HL-60 (cell line): ENCODE measurements at regions not wholly inside any gene's neighbourhood (a gene's known extent, or its start where the extent isn't known, plus 50 kb on each side); places are given as distances from the start of the nearest gene placed in this dataset.

Experiments used
- DNase-seq, 2 experiments: peaks; one replicate each; pipeline ENCODE4 v3.0.0-alpha.2; 2010 to 2020; ENCODE audit warnings: low read depth in 1 of 2, low spot score in 1 of 2
- H3K27ac ChIP-seq: fragments of 250-450 bp; sonication (Bioruptor Pico); replicated peaks from 2 replicates; pipeline ENCODE4 v1.5.1; 2020; ENCODE audit warnings: mild to moderate bottlenecking, moderate library complexity
- H3K27me3 ChIP-seq: fragments of 250-450 bp; sonication (Bioruptor Pico); 2 replicates; pipeline ENCODE4 v1.5.1; 2021; ENCODE audit warnings: mild to moderate bottlenecking, moderate library complexity; ENCODE audit not compliant: insufficient read depth, poor library complexity, severe bottlenecking
- H3K4me3 ChIP-seq: replicated peaks from 2 replicates; pipeline ENCODE4 v1.5.1; 2011; ENCODE audit warnings: mild to moderate bottlenecking, control low read depth, low read length; ENCODE audit not compliant: insufficient read depth
- CTCF ChIP-seq: IDR thresholded peaks from one replicate; pipeline ENCODE4 v1.5.1; 2011; ENCODE audit warnings: low read length, control low read depth, inconsistent platforms; ENCODE audit not compliant: insufficient read depth
- GABPA ChIP-seq: IDR thresholded peaks from 2 replicates; pipeline ENCODE4 v1.6.1; 2012; ENCODE audit warnings: low read depth
- POLR2AphosphoS5 ChIP-seq: IDR thresholded peaks from 2 replicates; pipeline ENCODE4 v1.6.1; 2012; ENCODE audit warnings: low read depth
- SPI1 ChIP-seq: IDR thresholded peaks from 2 replicates; pipeline ENCODE4 v1.6.1; 2012; ENCODE audit warnings: low read depth, mild to moderate bottlenecking, borderline replicate concordance
- TF ChIP-seq, protein P1 (sequence below): IDR thresholded peaks from 2 replicates; pipeline ENCODE4 v1.6.1; 2012; ENCODE audit warnings: low read depth; ENCODE audit not compliant: insufficient replicate concordance

- Histone ChIP-seq H3K27ac (no peak overlapping the region), H3K27me3 (no peaks in the 10 kb centered on the region), H3K4me3 (no peak overlapping the region)
- TF ChIP-seq GABPA, result no peak
- no peak for TF ChIP-seq SPI1
- TF ChIP-seq, protein P1, sequence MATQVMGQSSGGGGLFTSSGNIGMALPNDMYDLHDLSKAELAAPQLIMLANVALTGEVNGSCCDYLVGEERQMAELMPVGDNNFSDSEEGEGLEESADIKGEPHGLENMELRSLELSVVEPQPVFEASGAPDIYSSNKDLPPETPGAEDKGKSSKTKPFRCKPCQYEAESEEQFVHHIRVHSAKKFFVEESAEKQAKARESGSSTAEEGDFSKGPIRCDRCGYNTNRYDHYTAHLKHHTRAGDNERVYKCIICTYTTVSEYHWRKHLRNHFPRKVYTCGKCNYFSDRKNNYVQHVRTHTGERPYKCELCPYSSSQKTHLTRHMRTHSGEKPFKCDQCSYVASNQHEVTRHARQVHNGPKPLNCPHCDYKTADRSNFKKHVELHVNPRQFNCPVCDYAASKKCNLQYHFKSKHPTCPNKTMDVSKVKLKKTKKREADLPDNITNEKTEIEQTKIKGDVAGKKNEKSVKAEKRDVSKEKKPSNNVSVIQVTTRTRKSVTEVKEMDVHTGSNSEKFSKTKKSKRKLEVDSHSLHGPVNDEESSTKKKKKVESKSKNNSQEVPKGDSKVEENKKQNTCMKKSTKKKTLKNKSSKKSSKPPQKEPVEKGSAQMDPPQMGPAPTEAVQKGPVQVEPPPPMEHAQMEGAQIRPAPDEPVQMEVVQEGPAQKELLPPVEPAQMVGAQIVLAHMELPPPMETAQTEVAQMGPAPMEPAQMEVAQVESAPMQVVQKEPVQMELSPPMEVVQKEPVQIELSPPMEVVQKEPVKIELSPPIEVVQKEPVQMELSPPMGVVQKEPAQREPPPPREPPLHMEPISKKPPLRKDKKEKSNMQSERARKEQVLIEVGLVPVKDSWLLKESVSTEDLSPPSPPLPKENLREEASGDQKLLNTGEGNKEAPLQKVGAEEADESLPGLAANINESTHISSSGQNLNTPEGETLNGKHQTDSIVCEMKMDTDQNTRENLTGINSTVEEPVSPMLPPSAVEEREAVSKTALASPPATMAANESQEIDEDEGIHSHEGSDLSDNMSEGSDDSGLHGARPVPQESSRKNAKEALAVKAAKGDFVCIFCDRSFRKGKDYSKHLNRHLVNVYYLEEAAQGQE, result no peak
- TF ChIP-seq CTCF, result no peak
- TF ChIP-seq POLR2AphosphoS5, result no peak
- no peak for DNase-seq
Measured at GRCh38 chr11:87460842-87461637, 423.3 kb downstream of the TMEM135 start.

GRCh38 chr11:87460279-87460678, 422.5 kb downstream of the TMEM135 start:
- Histone ChIP-seq H3K27me3 (no peaks in the 10 kb centered on the region), H3K4me3 (no peak overlapping the region), H3K27ac (no peak overlapping the region)
- TF ChIP-seq GABPA (no peak), POLR2AphosphoS5 (no peak), CTCF (no peak), SPI1 (no peak)
- TF ChIP-seq, protein P1, result no peak
- no peak for DNase-seq

GRCh38 chr11:87459351-87459750, 421.6 kb downstream of the TMEM135 start:
- Histone ChIP-seq H3K27me3 (no peaks in the 10 kb centered on the region), H3K27ac (no peak overlapping the region), H3K4me3 (no peak overlapping the region)
- no peak for DNase-seq
- TF ChIP-seq SPI1 (no peak), GABPA (no peak), POLR2AphosphoS5 (no peak), CTCF (no peak)
- TF ChIP-seq, protein P1, result no peak
